ENCODE measurements at regions not wholly inside any gene's neighbourhood (a gene's known extent, or its start where the extent isn't known, plus 50 kb on each side); places are given as distances from the start of the nearest gene placed in this dataset.
"Not testable (repeated sequence)": the region's sequence is repeated elsewhere in the genome, so short reads cannot be mapped to it uniquely, and the experiment has no call there.

DNA sequence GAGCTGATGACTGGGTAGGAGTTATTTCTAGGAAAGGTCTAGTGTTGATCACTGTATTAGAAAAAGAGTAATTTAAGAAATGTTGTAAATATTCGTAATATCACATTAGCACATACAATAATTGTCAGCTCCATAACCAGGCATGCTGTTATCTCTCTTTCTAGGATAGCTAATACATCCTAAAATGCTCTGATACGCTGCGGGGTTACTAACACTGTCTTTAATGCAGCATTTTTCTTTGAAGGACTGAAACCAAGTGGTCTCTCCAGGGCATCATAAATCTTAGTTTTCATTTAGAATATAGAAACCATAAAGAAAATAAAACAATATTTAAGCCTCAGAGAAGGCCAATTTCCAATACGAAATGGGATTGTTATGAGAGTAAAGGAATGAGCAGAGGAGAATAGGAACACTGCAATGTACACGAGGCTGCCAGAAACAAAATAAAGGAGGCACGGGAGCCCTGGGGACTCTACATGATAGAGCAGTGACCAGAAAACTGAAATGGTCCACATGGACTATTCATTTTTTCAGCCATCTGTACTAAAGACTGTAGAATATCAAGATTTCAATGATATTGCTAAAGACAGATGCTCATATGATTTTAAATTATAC is 1606.7 kb upstream of the AGA start:
- no peak for DNase-seq

- DNase-seq, result no peak
These were observed 1609.0 kb upstream of the AGA start for GRCh38 chr4:179051206-179051605.

GRCh38 chr4:179059396-179059795 is 1617.2 kb upstream of the AGA start:
- DNase-seq, result no peak

GRCh38 chr4:179066254-179066653 is 1624.0 kb upstream of the AGA start:
- DNase-seq, result not testable (repeated sequence)

- DNase-seq, result no peak
These were observed 1628.9 kb upstream of the AGA start for GRCh38 chr4:179071131-179071530.

DNA sequence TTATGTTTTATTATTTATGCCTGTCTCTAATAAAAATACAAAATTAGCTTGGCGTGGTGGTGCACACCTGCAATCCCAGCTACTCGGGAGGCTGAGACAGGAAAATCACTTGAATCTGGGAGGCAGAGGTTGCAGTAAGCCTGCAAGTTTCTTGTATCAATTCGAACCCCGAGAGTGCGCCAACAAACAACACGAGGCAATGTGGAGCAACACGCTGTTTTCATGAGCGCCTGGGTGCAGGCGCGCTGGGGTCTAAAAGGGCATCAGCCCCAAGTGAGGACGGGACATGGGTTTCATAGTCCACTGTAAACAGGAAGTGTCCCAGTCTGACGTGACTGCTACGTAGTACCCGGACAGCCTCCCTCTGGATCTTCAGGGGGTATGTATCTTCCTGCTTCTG is 1634.6 kb upstream of the AGA start:
- DNase-seq, result no peak

DNA sequence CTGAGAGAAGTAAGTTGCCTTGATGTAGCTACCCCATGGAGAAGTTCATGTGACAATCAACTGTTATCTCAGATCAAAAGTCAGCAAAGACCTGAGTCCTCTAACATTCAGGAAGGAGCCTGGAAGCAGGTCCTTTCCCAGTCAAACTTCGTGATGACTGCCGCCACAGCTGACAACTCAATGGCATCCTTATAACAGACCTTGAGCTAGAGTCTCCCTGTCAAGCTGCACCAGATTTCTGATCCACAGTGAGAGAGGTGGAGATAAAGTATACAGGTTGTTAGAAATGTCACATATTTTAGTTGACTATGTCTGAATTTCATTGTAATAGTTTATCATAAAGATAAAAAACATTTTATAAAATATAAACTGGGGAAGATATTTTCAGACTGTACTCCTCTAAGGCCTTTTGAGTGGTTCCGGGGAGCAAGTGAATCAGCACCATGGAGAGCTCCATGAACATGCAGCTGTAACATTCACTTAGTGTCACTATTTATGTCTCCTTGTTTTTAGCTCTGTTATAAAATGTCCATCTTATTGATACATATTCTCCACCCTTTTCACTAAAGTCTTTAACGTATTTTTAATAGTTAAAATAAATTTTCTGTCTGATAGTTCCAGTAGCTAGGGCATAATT is 1653.5 kb upstream of the AGA start:
- DNase-seq, result peak; percentile 40

GRCh38 chr4:179097741-179098140 is 1655.5 kb upstream of the AGA start:
- DNase-seq, result peak; percentile 27

- DNase-seq, result peak; percentile 93
These were observed 1668.1 kb upstream of the AGA start for GRCh38 chr4:179110356-179110755.

DNA sequence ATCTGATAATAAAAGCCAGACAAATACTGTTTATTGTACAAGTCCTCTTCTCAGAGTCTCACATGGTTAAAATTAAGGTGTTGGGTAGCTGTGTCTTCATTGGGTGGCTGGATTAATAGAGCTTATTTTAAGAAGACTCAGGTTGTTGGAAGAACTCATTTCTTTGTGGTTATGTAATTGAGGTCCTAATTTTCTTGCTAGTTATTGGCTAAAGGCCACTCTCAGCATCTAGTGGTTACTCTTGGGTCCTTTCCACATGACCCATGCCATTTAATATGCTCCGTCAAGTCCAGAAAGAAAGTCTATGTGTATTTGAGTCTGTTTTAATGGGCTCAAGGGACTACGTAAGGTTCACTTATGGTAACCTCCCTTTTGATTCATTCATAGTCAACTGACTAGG is 1668.6 kb upstream of the AGA start:
- DNase-seq, result no peak

- peak; percentile 17 for DNase-seq
These were observed 1670.4 kb upstream of the AGA start for GRCh38 chr4:179112441-179113170.

DNA sequence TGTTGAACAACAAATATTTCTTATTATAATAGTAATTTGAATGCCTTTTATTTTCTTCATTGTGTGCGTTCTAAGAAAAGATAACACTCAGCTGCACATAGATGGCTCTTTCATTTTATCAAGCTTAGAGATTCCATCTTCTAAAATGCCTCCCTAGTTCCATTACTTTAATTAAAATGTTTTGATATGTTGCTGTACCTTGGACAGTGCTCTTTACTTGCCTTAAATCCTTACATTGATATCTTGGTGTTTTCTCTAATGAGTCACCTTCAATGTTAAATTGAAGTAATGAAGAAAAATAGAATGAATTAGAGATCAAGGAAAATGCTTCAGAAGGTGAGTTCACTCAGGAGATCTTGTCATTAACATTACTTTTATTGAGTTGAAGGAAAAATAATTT is 1672.4 kb upstream of the AGA start:
- no peak for DNase-seq

GRCh38 chr4:179116011-179116410 is 1673.8 kb upstream of the AGA start:
- peak; percentile 21 for DNase-seq

- no peak for DNase-seq
These were observed 1674.3 kb upstream of the AGA start for GRCh38 chr4:179116581-179116980.

DNA sequence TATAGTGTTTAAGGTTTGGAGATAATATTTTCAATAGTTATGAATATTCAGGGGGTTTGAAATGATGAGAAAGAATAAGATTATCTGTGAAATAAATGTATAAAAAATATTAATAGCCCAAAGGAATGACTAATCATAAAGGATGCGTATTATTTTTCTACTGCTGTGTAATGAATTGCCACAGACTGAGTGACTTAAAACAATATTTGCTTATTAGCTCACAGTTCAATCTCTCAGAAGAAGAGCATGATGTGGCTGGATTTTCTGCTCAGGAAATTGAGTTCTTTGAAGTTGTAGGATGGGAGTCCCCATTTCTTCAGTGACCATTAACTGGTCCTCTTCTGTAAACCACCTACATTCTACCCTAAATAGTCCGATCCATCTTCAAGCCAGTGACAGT is 1680.8 kb upstream of the AGA start:
- no peak for DNase-seq

GRCh38 chr4:179124419-179124818 is 1682.2 kb upstream of the AGA start:
- DNase-seq, result no peak

- no peak for DNase-seq
These were observed 1682.7 kb upstream of the AGA start for GRCh38 chr4:179124957-179125356.

GRCh38 chr4:179125870-179126269 is 1683.6 kb upstream of the AGA start:
- DNase-seq, result no peak

DNA sequence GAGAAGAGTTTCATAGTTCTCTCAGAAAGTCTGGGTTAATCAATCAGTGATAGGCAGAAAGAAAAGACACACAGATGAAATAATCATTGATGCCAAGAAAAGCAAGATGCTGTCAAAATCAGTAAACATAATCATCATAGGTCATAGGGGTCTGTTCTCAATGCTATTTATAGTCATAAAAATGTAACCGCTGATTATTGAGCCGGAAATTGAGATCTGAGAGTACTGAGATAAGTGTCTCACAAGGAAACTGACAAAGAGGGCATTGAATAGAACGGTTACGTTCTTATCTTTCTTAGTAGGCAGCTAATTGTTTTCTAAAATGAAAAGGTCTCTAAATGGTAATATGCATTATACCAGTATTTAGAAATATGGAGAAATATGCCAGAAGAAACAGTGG is 1686.1 kb upstream of the AGA start:
- DNase-seq, result no peak

DNA sequence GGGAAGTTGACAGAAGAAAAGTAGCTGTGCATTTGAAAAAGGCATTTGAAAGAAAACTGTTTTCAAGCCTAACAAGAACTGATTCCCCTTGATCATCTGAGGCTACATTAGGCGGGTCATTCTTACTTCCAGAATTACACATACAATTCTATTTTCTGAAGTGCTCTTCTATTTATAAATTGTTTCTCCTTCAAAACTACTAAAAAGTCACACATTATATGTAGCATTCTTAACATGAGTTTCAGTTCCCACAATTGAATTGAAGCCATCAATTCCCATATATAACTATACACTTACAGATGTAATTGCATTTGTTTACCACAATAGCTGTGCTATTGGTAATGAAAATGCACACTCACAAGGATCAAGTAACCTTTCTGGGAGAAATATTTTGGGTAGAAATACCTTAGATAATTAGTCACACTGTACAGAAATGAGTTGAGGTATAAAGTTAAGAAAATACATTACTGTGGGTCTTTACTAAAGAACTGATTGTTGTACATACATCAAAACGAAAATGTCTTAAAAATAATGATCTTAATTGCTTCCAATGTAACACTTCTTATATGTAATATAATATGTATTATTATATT is 1688.0 kb upstream of the AGA start:
- DNase-seq, result no peak

- DNase-seq, result peak; percentile 73
These were observed 1703.7 kb upstream of the AGA start for GRCh38 chr4:179145746-179146525.

DNA sequence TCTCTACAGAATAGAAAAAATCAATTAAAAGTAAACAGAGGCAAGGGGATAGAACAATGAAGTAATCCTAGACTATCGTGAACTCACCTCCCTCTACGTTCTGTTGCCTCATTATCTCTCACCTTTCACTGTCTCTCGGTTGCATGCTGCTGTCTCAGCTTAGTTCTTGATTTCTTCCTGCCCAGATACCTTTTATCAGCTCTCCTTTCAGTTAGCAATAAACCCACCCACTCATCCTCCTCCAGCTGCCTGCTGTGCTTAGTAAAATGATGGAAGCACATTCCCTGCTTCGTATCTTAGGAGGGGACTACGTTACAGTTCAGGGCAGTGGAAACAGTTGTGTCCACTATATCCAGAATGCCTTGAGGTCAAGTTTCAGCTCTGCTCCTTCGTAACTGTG is 1709.5 kb upstream of the AGA start:
- DNase-seq, result no peak

- DNase-seq, result no peak
These were observed 1720.9 kb upstream of the AGA start for GRCh38 chr4:179163147-179163546.
